Kidney epithelial cell (primary cell): ENCODE measurements at regions not wholly inside any gene's neighbourhood (a gene's known extent, or its start where the extent isn't known, plus 50 kb on each side); places are given as distances from the start of the nearest gene placed in this dataset.

ENCODE experiments used
- DNase-seq: peaks from one replicate; pipeline ENCODE4 v3.0.0-alpha.2; 2010; ENCODE audit warnings: low read depth
- H3K27me3 ChIP-seq: 2 replicates; pipeline ENCODE4 v1.6.0; 2011; ENCODE audit warnings: low read length; ENCODE audit not compliant: control insufficient read depth, insufficient read depth
- H3K36me3 ChIP-seq: 2 replicates; pipeline ENCODE4 v1.5.1; 2011; ENCODE audit warnings: low read length; ENCODE audit not compliant: control insufficient read depth, insufficient read depth
- H3K4me3 ChIP-seq: 2 replicates; pipeline ENCODE4 v1.5.1; 2011; ENCODE audit warnings: low read depth, mild to moderate bottlenecking, control low read depth, low read length
- TF ChIP-seq, protein P1 (sequence below): IDR thresholded peaks from 2 replicates; pipeline ENCODE4 v1.5.1; 2011; ENCODE audit warnings: mild to moderate bottlenecking, moderate library complexity, low read length, control low read depth, inconsistent platforms; ENCODE audit not compliant: insufficient read depth, poor library complexity, severe bottlenecking

DNA sequence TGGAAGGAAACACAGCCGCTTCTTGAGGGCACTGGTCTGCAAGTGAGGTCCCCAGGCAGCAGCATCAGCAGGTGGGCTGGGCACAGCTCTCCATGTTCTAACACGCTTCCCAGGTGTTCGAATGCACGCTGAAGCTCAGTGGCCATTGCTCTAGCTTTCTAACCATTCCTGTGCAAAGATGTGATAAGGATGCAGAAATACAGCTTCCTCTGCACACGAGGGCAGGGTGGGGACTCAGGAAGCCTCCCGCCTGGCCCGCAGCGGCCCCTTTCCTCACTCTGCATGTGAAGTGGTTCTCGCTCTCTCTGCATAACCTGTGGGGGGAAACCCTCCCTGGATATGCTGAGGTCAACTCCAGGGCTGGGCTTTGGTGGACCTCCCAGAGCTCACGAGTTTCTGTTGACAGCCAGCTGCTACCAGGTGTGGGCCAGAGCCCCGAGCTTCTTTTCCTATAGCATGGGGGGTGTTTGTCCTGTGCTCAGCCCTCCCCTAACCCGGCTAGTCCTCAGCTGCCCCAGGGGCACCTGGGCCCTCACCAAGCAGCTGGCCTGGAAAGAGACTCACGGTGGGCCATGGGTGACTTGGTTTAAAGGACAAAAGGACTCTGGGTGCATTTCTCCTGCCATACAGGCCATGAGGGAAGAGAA lies 168.2 kb downstream of the TEX29 start:
- no peak for DNase-seq
- Histone ChIP-seq H3K4me3 (no peak overlapping the region), H3K27me3 (no peaks in the 10 kb centered on the region), H3K36me3 (no peaks in the 10 kb centered on the region)
- TF ChIP-seq, protein P1, sequence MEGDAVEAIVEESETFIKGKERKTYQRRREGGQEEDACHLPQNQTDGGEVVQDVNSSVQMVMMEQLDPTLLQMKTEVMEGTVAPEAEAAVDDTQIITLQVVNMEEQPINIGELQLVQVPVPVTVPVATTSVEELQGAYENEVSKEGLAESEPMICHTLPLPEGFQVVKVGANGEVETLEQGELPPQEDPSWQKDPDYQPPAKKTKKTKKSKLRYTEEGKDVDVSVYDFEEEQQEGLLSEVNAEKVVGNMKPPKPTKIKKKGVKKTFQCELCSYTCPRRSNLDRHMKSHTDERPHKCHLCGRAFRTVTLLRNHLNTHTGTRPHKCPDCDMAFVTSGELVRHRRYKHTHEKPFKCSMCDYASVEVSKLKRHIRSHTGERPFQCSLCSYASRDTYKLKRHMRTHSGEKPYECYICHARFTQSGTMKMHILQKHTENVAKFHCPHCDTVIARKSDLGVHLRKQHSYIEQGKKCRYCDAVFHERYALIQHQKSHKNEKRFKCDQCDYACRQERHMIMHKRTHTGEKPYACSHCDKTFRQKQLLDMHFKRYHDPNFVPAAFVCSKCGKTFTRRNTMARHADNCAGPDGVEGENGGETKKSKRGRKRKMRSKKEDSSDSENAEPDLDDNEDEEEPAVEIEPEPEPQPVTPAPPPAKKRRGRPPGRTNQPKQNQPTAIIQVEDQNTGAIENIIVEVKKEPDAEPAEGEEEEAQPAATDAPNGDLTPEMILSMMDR = no peak

DNA sequence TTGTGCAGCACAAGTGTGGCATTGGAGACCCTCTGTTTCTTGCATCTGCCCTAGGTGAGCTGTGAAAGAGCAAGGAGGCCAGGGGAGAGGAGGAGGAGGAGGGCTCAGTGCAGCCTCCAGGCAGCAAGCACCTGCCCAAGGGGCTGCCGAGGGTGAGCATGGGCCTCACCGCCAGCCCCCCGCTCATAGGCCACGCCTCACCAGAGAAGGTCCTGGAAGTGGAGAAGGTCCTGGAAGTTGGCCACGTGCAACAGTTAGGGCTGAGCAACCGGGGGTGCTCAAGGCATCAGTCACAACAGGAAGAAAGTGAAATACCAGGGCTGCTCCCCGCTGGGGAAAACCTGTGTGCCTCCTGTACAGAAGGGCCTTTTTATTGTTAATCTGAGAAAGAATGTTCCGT lies 168.9 kb downstream of the TEX29 start:
- DNase-seq = no peak
- TF ChIP-seq, protein P1 = no peak
- Histone ChIP-seq H3K36me3 (no peaks in the 10 kb centered on the region), H3K4me3 (no peak overlapping the region), H3K27me3 (no peaks in the 10 kb centered on the region)

DNA sequence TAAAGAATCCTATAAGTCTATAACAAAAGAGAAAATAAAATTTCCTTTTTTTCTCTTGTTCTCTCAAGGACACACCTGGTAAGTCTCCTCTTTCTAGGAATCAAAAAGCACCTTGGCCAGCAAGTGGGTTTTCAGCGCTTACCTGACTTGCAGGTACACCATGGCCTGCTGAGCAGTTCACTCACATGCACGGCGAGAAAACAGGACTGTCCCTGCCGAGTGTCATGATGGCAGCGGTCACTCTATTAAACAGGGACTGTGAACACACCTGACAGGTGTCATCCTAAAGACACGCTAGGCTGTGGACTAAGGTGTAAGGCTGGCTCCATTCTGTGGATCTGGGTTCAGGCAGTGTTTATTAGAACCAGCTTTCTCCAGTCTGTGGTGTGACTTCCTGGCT lies 170.2 kb downstream of the TEX29 start:
- H3K27me3 ChIP-seq = no peaks in the 10 kb centered on the region
- TF ChIP-seq, protein P1 = no peak
- H3K36me3 ChIP-seq = no peaks in the 10 kb centered on the region
- H3K4me3 ChIP-seq = no peak overlapping the region
- DNase-seq = no peak

DNA sequence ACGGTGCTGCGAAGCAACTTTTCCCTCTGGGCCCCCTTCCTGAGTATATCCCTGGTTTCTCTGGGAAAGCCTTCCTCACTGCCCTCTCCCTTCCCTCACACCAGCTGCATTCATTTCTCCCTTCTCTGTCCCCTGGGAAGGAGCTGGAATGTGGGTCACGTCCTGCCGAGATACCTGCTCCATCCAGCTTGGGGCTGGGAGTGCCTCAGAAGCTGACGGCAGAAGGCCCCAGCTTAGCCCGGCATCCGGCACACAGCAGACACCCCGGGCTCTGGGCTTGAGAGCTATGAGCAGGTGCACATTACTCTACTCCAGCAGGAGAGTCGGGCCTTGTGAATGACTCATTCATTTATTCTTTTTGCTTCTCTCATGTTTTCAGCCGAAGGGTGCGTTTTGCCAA lies 170.6 kb downstream of the TEX29 start:
- DNase-seq = no peak
- Histone ChIP-seq H3K36me3 (no peaks in the 10 kb centered on the region), H3K4me3 (no peak overlapping the region), H3K27me3 (no peaks in the 10 kb centered on the region)
- TF ChIP-seq, protein P1 = no peak

DNA sequence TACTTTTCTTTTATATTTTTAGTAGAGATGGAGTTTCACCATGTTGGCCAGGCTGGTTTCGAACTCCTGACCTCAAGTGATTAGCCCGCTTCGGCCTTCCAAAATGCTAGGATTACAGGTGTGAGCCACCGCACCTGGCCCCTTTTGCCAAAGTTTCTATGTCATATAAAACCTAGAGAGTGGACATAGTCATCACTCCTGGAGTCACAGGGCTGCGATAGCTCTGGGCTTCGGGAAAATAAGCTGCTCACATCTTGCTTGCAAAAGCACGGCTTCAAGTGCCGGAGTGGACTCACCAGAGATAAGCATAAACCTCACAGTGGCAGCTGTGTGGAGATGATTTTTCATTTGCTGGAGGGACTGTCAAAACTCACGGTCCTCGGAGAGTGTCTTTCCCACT lies 171.2 kb downstream of the TEX29 start:
- no peak for DNase-seq
- Histone ChIP-seq H3K27me3 (no peaks in the 10 kb centered on the region), H3K4me3 (no peak overlapping the region), H3K36me3 (no peaks in the 10 kb centered on the region)
- TF ChIP-seq, protein P1 = no peak

DNA sequence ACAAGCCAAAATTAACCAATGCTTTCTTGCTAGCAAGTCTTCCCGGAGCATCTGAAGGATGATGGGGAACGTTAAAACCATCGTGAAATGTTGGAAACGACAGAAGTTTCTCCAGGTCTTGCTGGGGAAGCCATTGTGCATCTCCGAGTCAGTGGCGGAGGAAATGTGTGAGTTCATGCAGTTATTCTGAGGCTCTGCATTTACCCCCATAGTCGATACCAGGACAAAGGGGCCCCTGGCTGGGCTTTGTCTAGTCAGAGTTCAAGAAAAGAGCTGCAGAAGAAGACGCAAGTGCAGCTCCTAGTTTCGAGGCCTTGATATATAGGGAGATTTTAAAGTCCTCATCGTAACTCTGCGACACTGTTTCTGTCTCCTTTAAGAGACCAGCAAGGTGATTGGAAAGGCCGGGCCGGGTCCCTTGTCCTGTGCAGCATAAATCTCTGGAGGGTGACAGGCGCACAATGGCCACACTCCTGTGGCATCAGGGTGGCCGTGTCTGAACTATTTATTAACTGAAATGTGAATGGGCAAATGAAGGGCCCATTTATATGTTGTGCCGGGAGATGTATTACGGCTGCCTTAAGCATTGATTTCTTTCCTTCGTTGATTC lies 172.0 kb downstream of the TEX29 start:
- DNase-seq = no peak
- Histone ChIP-seq H3K27me3 (no peaks in the 10 kb centered on the region), H3K36me3 (no peaks in the 10 kb centered on the region), H3K4me3 (no peak overlapping the region)
- TF ChIP-seq, protein P1 = no peak
